Right lobe of liver (tissue), 4 donors: ENCODE measurements at regions not wholly inside any gene's neighbourhood (a gene's known extent, or its start where the extent isn't known, plus 50 kb on each side); places are given as distances from the start of the nearest gene placed in this dataset.

Experiments
- CTCF ChIP-seq, 4 donors: fragments of 200-600 bp in 3 of 4; fragments of 450-650 bp in 1 of 4; IDR thresholded peaks; one replicate each; pipeline versions ENCODE4 v1.5.1 to v1.8.0; 2016 to 2022; ENCODE audit warnings: antibody characterized with exemption in 4 of 4, mild to moderate bottlenecking in 2 of 4
- POLR2A ChIP-seq: fragments of 450-650 bp; IDR thresholded peaks from one replicate; pipeline ENCODE4 v1.6.1; 2017; ENCODE audit warnings: antibody characterized with exemption, mild to moderate bottlenecking
- donor health status: DM: no; HTN: no; CAD: no.
- donor health status: DM: no; HTN: no; CAD: no.
- donor health status: DM: no; HTN: yes; CAD: no.

GRCh38 chr3:94183551-94183950 lies 120.7 kb downstream of the NSUN3 start:
- TF ChIP-seq CTCF (IDR thresholded peaks at IDR 0.05) (no peak), POLR2A (no peak)
